Epithelial cell of esophagus (primary cell): ENCODE measurements at regions not wholly inside any gene's neighbourhood (a gene's known extent, or its start where the extent isn't known, plus 50 kb on each side); places are given as distances from the start of the nearest gene placed in this dataset.
"Not testable (repeated sequence)": the region's sequence is repeated elsewhere in the genome, so short reads cannot be mapped to it uniquely, and the experiment has no call there.

ENCODE experiments used
- DNase-seq: peaks from one replicate; pipeline ENCODE4 v3.0.0; 2010; ENCODE audit warnings: low read depth
- H3K4me3 ChIP-seq: 2 replicates; pipeline ENCODE4 v1.5.1; 2011; ENCODE audit warnings: mild to moderate bottlenecking, low read length, control low read depth
- TF ChIP-seq, protein P1 (sequence below): IDR thresholded peaks from 2 replicates; pipeline ENCODE4 v1.5.1; 2011; ENCODE audit warnings: low read depth, mild to moderate bottlenecking, low read length, control low read depth, inconsistent platforms; ENCODE audit not compliant: insufficient read depth; ENCODE audit errors: missing control alignments

DNA sequence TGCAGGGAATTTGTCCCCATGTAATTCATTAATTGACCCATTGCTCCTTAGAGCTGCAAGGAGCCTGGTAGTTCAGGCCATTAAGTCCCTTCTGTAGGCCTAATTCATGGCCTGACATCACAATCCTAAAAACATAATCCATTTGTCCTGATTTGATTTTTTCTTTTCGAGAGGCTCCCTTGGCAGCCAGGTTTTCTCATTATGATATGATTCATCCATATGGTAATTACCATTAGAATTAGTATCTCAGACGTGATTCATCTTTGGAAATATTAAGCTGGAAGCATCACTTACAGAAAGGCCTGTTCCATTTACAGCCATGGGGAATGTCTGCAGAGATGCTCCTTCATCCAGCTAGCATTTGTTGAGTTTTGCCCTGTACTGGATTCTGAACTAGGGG, 128.5 kb downstream of the PLCE1 start:
- TF ChIP-seq, protein P1, sequence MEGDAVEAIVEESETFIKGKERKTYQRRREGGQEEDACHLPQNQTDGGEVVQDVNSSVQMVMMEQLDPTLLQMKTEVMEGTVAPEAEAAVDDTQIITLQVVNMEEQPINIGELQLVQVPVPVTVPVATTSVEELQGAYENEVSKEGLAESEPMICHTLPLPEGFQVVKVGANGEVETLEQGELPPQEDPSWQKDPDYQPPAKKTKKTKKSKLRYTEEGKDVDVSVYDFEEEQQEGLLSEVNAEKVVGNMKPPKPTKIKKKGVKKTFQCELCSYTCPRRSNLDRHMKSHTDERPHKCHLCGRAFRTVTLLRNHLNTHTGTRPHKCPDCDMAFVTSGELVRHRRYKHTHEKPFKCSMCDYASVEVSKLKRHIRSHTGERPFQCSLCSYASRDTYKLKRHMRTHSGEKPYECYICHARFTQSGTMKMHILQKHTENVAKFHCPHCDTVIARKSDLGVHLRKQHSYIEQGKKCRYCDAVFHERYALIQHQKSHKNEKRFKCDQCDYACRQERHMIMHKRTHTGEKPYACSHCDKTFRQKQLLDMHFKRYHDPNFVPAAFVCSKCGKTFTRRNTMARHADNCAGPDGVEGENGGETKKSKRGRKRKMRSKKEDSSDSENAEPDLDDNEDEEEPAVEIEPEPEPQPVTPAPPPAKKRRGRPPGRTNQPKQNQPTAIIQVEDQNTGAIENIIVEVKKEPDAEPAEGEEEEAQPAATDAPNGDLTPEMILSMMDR: no peak
- peak; percentile 65 for DNase-seq
- no peak overlapping the region for H3K4me3 ChIP-seq

GRCh38 chr10:94123258-94123995, 129.7 kb downstream of the PLCE1 start:
- peak; percentile 84 for DNase-seq
- TF ChIP-seq, protein P1: no peak
- H3K4me3 ChIP-seq: no peak overlapping the region

DNA sequence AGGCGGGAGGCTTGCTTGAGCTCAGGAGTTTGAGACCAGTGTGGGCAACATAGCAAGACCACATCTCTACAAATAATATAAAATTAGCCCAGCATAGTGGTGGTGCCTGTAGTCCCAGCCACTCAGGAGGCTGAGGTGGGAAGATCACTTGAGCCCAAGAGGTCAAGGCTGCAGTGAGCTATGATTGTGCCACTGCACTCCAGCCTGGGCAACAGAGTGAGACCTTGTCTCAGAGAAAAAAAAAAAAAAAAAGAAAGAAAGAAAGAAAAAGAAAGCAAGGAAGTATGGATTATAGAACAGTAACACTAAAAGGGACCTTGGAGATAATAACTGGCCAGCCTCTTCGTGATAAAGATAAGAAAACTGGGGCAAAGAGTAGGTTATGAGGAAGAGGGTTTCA, 130.4 kb downstream of the PLCE1 start:
- H3K4me3 ChIP-seq: not testable (repeated sequence)

DNA sequence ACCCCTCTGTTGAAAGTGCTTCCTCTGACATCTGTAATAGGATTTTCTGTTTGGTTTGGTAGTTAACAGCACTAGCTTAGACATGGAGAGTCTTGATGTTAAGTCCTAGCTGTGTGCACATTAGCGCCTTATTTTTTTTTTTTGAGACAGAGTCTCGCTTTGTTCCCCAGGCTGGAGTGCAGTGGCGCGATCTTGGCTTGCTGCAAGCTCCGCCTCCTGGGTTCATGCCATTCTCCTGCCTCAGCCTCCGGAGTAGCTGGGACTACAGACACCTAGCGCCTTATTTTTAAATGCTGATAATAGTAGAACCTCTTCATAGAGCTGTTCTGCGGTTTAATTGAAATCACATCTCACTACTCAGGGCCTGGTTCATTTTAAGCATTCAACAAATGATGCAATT, 131.5 kb downstream of the PLCE1 start:
- DNase-seq: not testable (repeated sequence)

More for the DNA sequence above, 130.4 kb downstream of the PLCE1 start:
- not testable (repeated sequence) for DNase-seq

GRCh38 chr10:94125856-94126255, 132.1 kb downstream of the PLCE1 start:
- TF ChIP-seq, protein P1: no peak
- H3K4me3 ChIP-seq: no peak overlapping the region
- DNase-seq: peak; percentile 54

More for the DNA sequence above, 131.5 kb downstream of the PLCE1 start:
- H3K4me3 ChIP-seq: not testable (repeated sequence)

- DNase-seq: peak; percentile 75
- TF ChIP-seq, protein P1: no peak
- no peak overlapping the region for H3K4me3 ChIP-seq
Observed at GRCh38 chr10:94129393-94130130, 135.8 kb downstream of the PLCE1 start.

DNA sequence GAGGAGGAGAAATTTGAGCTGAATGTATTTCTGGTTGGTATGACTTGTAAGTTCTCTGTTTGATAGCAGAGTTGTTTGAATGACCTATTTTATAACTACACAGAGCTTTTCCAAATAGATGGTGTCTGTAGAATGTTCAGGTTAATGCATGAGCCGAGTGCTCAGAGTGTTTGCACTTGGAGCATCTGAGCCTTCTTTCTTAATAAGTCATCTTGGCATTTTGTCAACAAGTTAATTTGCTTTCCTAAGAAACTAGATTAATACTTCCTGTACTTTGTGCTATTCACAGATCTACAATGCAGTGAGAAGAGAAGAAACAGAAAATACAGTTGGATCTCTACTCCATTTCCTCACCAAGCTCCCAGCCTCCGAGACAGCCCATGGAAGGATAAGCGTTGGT, 138.2 kb downstream of the PLCE1 start:
- TF ChIP-seq, protein P1: no peak
- peak; percentile 73 for DNase-seq
- no peak overlapping the region for H3K4me3 ChIP-seq

- H3K4me3 ChIP-seq: no peak overlapping the region
- TF ChIP-seq, protein P1: no peak
- peak; percentile 24 for DNase-seq
Observed at GRCh38 chr10:94133239-94133638, 139.5 kb downstream of the PLCE1 start.
